Endothelial cell of hepatic sinusoid (primary cell): ENCODE measurements at regions not wholly inside any gene's neighbourhood (a gene's known extent, or its start where the extent isn't known, plus 50 kb on each side); places are given as distances from the start of the nearest gene placed in this dataset.

Experiments
- in situ Hi-C: cut with HindIII; loops from 2 replicates; pipeline ENCODE4 v1.10.0; 2017; ENCODE audit warnings: low sequenced_read_pairs

DNA sequence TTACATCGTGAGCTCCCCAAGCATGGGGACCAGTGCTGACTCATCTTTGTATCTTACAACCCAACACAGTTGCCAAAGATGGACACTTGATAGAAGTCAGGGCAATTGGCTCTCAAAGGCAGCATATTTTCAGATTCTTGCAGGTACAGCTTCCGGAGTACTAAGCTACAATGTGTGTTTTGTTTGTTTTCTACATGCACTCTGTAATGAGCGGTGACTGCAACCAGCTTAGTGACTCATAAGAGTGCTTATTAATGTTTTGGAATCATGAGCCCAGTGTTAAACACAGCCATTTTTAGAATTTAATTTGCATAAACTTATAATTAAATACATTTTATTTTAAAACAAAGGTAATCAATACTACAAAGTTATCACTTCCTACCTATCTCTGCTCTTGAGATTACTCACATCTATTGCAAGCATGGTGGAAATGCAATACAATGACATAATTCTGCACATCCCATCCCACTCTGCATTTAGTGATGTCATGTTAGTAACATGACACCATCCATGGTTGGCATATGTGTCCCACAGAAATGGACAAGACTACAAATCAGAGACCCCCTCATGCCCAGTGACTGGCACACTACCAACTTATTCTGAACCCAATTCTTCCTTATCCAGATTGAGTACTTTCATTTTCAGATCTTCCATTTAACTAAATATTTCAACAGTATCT, 399.8 kb upstream of the ST6GAL2 start:
- in situ Hi-C loops: no loop called here

DNA sequence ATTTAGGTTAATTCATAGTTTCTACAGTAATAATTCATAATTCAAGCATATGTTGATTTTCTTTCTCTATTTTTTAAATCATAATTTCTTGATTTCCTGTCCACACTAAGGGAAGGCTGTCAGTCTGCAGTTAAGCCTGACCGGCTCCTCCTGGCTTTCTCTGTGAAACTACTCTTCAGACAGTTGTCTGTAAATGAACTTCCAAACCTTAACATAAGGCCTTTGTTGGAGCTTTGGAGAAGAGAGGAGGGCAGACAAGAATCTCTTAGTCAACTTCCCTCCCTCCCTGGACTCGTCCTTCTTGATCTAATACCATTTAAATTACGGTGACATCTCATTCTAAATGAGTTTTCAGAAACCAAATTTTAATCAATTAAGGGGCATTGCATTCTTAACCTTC, 404.1 kb upstream of the ST6GAL2 start:
- in situ Hi-C loops: no loop called here

DNA sequence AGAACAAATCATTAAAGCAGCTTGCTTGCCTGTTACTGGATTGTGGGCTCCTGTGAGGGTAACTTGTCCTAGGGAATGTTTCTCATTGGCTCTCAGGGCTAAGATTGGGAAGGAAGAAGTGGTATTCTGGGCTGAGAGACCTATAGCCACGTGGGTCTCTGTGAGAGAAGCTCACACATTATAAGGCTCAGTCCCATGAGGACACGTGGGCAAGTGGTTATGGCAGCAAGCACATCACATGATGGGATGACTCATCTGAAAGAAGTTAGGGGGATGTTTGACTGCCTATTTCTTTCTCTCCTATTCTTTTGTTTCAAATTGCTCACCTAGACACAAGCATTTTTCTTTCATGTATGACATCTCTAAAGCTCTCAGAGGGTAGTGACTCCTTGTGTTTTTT, 418.0 kb upstream of the ST6GAL2 start:
- in situ Hi-C loops: no loop called here

DNA sequence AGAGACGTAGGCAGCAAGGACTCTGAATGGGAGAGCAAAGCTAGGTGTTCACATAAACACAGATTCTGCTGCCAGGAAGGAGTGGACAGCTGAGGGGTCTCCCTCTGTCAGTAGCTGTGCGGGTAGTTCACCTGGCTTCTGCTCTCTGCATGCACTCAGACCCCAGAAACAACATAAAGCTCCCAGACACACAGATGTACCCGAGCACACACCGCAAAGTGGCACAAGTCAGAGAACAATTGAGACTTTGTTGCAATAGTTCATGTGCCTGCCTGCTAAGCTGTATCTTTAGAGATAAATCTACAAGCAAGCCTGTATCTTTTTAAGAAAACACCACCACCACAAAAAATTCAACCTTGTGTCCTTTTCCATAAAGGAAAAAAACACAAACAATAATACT, 420.0 kb upstream of the ST6GAL2 start:
- in situ Hi-C loops: no loop called here

DNA sequence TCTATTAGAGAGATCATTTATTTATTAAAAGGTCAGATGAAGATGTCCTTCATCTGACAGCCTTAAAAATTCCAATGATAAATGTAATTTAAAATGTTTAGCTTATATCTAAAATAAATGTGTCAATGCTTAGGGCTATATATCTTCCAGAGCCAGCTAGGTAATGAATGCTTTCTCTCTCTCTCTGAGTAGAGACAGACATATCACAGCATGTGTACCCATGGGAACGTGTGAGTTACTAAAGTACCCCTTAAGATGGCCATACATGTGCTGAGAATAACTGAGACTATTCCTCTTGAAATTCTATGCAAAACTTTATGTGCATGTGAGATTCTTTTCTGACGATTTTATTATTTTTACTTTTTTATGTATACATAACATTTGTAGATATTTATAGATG, 420.9 kb upstream of the ST6GAL2 start:
- in situ Hi-C loops: no loop called here

DNA sequence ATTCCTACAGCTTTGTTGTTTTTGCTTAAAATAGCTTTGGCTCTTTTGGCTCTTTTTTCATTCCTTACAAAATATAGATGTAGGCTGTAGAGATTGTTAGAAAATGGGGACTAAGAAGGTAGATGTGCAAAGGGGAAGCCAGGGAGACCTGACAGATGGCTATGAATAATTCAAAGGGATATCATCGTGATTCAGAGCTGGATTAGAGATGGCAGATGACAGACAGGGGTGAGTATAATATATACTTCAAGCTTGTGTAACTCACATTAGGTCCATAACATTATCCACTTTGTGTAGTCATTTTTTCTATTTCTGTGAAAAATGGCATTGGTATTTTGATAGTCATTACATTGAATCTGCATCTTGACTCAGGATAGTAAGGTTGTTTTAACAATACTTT, 422.9 kb upstream of the ST6GAL2 start:
- in situ Hi-C loops: no loop called here

DNA sequence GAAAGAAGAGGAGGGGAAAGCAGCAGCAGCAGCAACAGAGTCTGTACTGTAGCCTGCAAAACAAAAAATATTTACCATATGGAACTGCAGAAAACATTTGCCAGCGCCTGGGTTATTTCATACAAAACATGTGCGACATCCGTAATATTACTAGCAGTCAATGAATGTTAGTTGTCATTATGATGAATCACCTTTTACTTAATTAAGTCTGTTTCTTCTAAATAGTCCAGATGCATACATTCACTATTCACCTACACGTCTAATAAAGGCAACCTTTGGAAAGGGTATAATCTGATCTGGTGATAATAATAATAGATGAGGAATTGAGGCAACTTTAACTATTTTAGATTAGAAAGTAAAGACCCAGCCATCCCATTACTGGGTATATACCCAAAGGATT, 426.3 kb upstream of the ST6GAL2 start:
- in situ Hi-C loops: no loop called here

DNA sequence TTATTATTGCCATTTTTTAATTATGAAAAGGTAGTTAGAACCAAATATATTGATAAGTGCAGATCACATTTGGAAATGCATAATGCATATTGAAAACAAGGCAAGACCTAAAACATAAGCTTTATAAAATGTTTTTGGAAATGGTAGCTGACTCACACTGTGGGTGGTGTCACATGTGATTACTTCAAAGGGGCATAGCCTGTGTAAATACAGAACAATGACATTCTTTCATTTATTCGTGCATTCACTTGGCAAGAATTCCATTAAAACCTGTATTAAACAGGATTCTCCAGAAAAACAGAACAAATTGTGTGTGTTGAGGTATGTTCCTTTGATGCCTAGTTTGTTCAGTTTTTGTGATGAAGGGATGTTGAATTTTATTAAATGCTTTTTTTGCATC, 427.3 kb upstream of the ST6GAL2 start:
- in situ Hi-C loops: no loop called here

DNA sequence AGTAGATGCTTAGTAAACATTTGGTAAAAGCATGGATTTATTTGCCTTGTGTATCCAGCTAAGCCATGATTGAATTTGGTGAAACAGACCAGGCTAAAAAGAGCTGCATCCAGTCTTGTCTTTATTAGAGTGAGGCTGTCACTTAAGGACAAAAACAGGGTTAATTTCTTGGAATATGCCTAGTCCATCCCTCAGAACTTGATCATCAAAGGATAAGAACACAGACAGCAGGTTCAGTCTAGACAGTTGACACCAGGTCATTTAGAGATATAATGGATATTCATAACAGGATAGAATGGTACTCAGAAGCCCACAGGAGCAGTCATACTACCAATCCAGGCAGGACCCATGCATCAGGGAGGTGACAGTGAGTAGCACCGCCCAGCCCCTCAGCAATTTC, 434.9 kb upstream of the ST6GAL2 start:
- in situ Hi-C loops: no loop called here

DNA sequence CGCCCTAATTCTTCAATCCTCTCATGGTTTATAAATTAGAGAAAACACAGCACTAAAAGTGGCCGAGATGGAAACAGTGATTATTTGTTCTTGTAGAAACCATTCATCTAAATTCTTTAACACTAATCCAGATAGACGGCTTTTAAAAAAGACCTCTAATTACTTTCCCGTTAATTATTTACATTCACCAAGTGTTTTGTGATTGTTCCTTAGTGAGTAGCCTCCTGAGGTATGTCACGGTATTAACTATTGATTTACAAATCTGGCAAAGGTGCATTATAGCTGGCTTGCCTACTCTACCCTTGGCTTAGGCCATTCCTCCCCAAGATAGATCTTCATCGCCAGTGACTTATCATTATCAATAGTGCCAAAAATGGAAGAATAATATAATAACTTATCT, 436.4 kb upstream of the ST6GAL2 start:
- in situ Hi-C loops: no loop called here

DNA sequence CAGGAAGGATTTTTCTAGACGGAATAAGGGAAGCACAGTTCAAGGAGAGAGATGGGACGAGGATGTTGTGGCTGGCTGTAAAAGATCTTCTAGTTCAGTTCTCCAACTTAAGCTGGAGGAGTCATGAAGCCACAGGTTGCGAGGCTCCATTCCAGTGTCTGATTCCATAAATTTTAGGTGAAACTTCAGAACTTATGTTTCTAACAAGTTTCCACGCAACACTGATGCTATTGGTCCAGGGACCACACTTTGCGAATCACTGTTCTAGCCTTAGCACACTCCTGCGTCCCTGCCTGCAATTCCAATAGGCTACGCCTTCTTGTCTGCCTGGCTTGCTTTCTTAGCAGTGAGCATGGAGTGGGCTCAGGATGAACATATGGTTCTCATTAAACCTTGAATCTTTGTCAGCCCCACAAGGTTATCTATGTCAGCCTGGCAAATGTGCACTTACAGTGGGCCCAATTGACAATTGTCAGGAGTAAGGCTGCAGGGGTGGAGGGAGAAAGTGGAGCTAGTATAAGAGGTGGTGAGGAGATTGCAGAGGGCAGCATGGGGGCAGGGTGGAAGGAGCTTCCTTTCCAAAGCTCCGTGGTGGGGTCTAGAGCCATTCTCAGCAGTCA, 438.1 kb upstream of the ST6GAL2 start:
- in situ Hi-C loops: no loop called here

DNA sequence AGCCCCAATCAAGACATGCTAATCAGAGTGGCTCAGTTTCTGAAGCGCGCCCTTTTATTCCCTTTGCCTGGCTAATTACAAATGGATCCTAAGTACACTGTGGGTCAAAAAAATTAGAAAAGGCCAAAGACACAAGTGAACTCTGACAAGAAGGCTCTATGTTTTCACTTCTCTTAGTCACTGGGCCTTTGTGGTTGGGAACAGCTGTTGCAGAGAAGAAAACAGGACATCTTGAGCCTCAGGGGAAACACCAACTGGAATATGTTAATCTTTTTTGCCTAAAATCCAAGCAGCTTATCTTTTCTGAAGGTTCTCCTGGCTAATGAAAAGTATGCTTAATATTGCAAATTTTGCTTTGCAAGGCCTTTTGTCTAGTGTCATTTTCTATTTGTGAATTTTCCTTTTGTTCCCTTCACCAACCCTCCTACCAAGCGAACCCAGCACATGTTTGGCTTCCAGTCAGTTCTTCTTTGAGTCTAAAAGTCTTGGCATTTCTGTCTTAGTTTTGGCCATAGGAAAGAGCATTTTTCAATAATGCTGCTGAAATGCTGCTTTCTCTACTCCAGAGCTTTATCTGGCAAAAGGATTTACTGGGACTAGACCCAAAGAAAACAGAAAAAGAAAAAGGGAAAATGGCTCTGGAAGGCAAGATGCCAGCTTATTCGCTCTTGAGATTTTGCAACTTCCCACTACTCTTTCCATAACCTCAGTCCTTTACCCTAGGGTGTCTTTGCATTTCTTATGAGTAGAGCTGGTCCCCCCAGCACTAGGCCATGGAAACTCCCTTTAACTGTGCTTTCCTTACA, 440.2 kb upstream of the ST6GAL2 start:
- in situ Hi-C loops: loop anchor here (5.0 kb wide), 1 partner anchor 51 kb away; no protein-coding TSS in a partner anchor

DNA sequence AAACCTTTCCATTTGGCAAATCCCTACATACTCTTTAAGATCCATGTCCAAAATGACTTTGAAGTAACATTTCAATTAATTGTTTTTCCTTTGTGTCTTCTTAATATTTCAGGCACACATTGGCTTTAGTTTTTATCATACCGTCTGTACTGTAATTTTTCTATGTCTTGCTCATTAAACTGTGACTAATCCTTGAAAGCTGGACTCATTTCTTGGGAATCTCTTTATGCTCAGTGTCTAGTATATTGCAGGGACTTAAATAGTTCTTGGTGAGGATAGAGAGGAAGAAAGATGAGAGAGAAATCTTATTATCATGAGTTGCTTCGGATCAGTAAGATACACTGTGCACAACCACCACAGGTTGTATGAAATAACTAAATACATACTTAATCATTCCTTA, 448.3 kb upstream of the ST6GAL2 start:
- in situ Hi-C loops: no loop called here

DNA sequence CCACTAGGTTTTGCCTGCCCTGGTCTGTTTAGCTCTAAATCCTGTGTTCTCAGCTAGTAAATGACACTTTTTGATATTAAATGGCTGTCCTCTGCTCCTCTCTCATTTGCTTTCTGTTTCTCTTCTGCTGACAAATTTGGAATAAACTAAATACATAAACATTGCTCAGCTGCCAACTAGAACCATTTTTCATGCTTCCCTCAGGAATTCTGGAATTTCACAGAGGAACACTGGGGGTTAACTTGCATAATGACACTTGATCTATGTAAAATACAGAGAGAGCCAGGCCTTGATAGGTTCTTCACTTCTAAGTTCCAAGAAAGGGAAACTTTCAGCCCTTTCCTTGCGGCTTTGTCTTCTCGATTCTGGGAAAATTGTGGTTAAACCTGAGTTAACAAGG, 450.6 kb upstream of the ST6GAL2 start:
- in situ Hi-C loops: no loop called here

DNA sequence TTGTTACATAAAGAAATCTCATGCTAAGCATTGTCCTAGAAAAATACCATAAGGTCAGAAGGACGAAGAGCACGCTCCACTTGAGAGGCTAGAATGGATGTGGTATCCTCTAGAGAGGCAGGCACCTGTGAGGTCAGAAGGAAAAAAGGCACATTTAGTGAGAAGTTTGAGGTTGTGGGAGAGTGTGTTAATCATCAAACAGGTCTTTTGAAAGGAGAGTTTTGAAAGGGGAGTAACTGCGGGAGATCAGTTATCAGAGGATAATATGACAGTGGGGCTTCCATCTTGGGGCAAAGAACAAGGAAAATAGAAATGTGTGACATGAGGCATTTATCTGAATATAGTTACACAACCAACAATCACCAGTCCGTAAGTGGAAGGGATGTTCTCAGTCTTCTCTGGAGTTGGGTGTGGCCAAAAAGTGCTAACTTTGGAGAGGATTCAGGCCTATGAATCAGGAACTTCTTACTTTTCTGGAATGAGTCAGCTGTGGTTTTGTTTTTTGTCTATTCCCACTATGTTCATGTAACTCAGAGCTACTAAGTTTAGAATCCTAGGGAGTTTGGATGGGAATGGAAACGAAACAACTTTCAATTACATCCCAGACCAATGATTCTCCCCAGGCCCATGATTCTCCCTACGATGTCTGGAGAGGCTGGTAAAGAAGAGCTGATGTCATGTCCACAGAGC, 451.4 kb upstream of the ST6GAL2 start:
- in situ Hi-C loops: no loop called here

DNA sequence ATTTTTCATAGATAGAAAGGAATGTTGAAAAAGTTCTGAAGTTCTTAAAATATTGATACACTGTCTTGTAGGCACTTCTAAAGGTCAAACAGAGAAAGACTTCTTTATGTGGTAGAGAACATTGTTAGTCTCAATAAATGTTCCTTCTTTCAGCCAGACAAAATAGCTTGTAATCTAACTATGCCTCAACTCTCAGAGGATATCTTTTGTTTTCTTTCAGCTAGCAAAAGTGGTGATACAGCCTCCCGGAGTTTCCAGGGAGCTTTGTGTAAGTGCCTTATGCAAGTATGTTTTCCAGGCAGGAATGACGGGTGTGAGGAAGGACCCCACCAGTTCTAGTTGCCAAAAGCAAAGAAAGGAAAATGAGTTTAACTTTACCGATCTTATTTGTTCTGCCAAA, 452.1 kb upstream of the ST6GAL2 start:
- in situ Hi-C loops: no loop called here

DNA sequence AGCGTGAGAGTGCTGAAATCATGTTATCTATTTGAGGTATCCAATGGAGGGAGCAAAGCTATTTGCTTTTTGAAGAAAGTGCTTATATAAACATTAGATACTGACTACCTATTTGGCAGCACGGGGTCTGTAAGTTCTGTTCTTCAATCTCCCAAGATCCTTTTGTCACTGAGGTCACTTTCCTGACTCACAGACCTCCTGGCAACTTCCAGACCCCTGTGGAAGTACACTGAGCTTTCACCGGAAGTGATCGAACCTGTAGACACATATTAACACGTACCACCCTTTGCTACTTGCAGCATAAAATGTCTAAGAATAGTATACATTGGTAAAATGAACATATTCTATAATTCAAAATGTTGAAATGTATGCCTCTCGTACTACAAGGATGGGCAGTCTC, 452.6 kb upstream of the ST6GAL2 start:
- in situ Hi-C loops: no loop called here

DNA sequence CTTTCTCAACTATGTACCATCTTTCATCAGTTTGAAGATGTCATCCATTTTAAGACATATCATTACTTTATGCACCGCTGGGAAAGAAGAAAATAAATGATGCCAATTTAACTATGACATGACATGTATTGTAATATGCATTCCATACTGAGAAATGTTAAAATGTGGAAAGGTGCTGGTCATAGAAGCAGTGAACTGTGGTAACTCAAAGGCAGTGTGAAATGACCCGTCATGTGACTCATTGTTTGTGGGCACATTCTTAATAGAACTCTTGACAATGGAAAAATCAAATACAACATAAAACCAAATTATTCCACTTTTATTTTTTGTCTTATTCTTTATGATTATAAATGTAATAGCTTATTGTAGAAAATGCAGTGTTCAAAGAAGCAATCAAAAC, 455.0 kb upstream of the ST6GAL2 start:
- in situ Hi-C loops: no loop called here

DNA sequence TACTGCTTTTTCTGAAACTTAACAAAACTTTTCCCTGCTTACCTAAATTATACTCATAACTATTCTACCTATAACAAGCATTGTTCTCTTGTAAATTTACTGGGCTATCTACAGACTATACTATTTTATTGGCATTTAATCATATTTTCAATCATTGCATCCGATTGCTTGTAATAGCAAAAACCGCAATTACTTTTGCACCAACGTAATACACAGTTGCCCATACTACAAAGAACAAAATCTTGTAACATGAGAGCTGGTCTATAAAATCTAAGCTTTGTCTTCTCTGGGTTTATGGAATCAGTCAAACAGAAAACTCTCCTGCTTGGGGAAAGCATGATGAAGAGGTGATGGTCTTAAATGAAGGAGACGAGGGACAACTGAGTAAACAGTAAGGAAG, 463.4 kb upstream of the ST6GAL2 start:
- in situ Hi-C loops: no loop called here

DNA sequence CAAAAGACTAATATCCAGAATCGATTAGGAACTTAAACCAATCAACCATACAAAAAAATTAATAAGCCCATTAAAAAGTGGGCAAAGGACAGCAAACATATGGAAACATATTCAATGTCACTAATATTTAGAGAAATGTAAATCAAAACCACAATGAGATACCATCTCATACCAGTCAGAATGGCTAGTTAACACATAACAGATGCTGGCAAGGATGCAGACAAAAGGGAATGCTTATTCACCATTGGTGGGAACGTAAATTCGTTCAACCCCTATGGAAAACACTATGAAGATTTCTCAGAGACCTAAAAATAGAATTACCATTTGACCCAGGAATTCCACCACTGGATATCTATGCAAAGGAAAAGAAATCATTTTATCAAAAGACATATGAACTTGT, 468.2 kb upstream of the ST6GAL2 start:
- in situ Hi-C loops: no loop called here

DNA sequence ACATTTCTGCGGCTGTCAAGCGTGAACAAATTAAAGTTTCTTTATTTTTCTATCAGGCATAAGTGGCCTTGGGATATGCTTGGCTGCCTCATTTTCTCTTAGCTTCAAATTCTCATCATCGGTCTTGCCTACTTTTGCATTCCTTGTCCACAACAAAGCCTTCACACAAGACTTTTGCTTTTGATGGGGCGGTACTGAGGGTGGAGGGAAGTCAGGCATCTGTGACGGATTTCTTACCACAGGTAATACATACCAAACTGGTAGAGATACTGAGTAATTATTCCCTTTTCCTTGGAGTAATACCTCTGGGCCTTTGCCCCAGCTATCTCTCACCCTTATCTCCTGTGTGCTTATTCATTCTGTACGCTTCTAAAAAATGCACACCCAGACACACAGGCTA, 468.3 kb upstream of the RGPD4 start:
- in situ Hi-C loops: no loop called here

DNA sequence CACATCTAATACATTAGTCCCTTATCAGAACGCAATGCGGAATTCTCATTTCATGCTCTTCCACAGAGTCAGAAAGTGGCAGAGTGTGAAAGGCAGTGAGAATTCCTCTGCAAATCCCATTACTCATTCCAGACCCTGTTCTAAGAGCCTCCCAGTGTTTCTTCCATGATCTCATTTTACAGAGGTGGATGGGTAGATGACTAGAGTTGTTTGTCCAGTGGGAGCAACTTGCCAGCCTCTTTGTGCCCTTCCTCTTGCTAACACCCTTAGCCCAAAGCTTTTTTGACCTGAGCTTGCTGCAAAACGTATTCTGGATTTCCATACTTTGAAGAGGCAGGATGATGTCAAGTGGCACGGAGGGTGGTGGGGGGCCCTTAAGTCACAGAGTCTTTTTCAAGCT, 467.7 kb upstream of the RGPD4 start:
- in situ Hi-C loops: no loop called here
